ENCODE measurements at regions not wholly inside any gene's neighbourhood (a gene's known extent, or its start where the extent isn't known, plus 50 kb on each side); places are given as distances from the start of the nearest gene placed in this dataset.

DNA sequence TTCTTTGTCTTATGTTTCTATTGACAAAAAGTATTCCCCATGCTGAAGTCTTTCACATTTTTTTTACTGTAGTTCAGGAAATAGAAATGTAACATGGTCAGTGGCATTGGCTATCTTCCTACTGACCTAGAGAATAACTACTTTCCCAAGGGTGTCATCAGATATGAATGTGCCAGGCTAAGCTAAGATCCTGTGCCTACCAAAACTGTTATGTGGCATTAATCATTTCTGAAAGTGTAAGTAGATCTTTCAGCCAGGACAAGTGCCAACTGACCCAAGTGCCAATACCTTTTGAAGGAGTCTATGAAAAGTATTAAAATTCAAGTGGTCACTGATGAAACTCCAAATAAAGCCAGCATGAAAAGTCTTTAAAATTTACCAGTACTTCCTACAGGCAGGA, 165.3 kb downstream of the TNFSF18 start:
- ATAC-seq (no peak), DNase-seq (ENCODE audit: low spot score) (no peak)
- TF ChIP-seq, protein P1, sequence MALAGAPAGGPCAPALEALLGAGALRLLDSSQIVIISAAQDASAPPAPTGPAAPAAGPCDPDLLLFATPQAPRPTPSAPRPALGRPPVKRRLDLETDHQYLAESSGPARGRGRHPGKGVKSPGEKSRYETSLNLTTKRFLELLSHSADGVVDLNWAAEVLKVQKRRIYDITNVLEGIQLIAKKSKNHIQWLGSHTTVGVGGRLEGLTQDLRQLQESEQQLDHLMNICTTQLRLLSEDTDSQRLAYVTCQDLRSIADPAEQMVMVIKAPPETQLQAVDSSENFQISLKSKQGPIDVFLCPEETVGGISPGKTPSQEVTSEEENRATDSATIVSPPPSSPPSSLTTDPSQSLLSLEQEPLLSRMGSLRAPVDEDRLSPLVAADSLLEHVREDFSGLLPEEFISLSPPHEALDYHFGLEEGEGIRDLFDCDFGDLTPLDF (CRISPR knock-in tag; IDR thresholded peaks at IDR 0.05), result no peak
- TF ChIP-seq, protein P2, sequence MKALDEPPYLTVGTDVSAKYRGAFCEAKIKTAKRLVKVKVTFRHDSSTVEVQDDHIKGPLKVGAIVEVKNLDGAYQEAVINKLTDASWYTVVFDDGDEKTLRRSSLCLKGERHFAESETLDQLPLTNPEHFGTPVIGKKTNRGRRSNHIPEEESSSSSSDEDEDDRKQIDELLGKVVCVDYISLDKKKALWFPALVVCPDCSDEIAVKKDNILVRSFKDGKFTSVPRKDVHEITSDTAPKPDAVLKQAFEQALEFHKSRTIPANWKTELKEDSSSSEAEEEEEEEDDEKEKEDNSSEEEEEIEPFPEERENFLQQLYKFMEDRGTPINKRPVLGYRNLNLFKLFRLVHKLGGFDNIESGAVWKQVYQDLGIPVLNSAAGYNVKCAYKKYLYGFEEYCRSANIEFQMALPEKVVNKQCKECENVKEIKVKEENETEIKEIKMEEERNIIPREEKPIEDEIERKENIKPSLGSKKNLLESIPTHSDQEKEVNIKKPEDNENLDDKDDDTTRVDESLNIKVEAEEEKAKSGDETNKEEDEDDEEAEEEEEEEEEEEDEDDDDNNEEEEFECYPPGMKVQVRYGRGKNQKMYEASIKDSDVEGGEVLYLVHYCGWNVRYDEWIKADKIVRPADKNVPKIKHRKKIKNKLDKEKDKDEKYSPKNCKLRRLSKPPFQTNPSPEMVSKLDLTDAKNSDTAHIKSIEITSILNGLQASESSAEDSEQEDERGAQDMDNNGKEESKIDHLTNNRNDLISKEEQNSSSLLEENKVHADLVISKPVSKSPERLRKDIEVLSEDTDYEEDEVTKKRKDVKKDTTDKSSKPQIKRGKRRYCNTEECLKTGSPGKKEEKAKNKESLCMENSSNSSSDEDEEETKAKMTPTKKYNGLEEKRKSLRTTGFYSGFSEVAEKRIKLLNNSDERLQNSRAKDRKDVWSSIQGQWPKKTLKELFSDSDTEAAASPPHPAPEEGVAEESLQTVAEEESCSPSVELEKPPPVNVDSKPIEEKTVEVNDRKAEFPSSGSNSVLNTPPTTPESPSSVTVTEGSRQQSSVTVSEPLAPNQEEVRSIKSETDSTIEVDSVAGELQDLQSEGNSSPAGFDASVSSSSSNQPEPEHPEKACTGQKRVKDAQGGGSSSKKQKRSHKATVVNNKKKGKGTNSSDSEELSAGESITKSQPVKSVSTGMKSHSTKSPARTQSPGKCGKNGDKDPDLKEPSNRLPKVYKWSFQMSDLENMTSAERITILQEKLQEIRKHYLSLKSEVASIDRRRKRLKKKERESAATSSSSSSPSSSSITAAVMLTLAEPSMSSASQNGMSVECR (CRISPR knock-in tag; IDR thresholded peaks at IDR 0.05; ENCODE audit: borderline replicate concordance), result no peak
- TF ChIP-seq ZBTB21 (CRISPR knock-in tag; IDR thresholded peaks at IDR 0.05; ENCODE audit: borderline replicate concordance) (no peak), ZNF219 (CRISPR knock-in tag; IDR thresholded peaks at IDR 0.05; ENCODE audit: borderline replicate concordance) (no peak), ZNF232 (CRISPR knock-in tag; IDR thresholded peaks at IDR 0.05) (no peak), NR1H2 (CRISPR knock-in tag; IDR thresholded peaks at IDR 0.05) (no peak), CREM (CRISPR knock-in tag; IDR thresholded peaks at IDR 0.05) (no peak), ZNF138 (CRISPR knock-in tag; conservative IDR thresholded peaks at IDR 0.05) (no peak)
- TF ChIP-seq, protein P3, sequence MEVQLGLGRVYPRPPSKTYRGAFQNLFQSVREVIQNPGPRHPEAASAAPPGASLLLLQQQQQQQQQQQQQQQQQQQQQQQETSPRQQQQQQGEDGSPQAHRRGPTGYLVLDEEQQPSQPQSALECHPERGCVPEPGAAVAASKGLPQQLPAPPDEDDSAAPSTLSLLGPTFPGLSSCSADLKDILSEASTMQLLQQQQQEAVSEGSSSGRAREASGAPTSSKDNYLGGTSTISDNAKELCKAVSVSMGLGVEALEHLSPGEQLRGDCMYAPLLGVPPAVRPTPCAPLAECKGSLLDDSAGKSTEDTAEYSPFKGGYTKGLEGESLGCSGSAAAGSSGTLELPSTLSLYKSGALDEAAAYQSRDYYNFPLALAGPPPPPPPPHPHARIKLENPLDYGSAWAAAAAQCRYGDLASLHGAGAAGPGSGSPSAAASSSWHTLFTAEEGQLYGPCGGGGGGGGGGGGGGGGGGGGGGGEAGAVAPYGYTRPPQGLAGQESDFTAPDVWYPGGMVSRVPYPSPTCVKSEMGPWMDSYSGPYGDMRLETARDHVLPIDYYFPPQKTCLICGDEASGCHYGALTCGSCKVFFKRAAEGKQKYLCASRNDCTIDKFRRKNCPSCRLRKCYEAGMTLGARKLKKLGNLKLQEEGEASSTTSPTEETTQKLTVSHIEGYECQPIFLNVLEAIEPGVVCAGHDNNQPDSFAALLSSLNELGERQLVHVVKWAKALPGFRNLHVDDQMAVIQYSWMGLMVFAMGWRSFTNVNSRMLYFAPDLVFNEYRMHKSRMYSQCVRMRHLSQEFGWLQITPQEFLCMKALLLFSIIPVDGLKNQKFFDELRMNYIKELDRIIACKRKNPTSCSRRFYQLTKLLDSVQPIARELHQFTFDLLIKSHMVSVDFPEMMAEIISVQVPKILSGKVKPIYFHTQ (CRISPR knock-in tag; IDR thresholded peaks at IDR 0.05), result no peak
- TF ChIP-seq, protein P4, sequence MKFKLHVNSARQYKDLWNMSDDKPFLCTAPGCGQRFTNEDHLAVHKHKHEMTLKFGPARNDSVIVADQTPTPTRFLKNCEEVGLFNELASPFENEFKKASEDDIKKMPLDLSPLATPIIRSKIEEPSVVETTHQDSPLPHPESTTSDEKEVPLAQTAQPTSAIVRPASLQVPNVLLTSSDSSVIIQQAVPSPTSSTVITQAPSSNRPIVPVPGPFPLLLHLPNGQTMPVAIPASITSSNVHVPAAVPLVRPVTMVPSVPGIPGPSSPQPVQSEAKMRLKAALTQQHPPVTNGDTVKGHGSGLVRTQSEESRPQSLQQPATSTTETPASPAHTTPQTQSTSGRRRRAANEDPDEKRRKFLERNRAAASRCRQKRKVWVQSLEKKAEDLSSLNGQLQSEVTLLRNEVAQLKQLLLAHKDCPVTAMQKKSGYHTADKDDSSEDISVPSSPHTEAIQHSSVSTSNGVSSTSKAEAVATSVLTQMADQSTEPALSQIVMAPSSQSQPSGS (CRISPR knock-in tag; IDR thresholded peaks at IDR 0.05; ENCODE audit: borderline replicate concordance, low read depth), result no peak
- TF ChIP-seq, protein P5, sequence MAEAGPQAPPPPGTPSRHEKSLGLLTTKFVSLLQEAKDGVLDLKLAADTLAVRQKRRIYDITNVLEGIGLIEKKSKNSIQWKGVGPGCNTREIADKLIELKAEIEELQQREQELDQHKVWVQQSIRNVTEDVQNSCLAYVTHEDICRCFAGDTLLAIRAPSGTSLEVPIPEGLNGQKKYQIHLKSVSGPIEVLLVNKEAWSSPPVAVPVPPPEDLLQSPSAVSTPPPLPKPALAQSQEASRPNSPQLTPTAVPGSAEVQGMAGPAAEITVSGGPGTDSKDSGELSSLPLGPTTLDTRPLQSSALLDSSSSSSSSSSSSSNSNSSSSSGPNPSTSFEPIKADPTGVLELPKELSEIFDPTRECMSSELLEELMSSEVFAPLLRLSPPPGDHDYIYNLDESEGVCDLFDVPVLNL (CRISPR knock-in tag; IDR thresholded peaks at IDR 0.05; ENCODE audit: borderline replicate concordance, low read depth), result no peak
- TF ChIP-seq, protein P6, sequence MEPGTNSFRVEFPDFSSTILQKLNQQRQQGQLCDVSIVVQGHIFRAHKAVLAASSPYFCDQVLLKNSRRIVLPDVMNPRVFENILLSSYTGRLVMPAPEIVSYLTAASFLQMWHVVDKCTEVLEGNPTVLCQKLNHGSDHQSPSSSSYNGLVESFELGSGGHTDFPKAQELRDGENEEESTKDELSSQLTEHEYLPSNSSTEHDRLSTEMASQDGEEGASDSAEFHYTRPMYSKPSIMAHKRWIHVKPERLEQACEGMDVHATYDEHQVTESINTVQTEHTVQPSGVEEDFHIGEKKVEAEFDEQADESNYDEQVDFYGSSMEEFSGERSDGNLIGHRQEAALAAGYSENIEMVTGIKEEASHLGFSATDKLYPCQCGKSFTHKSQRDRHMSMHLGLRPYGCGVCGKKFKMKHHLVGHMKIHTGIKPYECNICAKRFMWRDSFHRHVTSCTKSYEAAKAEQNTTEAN (CRISPR knock-in tag; IDR thresholded peaks at IDR 0.05), result no peak
- TF ChIP-seq, protein P7, sequence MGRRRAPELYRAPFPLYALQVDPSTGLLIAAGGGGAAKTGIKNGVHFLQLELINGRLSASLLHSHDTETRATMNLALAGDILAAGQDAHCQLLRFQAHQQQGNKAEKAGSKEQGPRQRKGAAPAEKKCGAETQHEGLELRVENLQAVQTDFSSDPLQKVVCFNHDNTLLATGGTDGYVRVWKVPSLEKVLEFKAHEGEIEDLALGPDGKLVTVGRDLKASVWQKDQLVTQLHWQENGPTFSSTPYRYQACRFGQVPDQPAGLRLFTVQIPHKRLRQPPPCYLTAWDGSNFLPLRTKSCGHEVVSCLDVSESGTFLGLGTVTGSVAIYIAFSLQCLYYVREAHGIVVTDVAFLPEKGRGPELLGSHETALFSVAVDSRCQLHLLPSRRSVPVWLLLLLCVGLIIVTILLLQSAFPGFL (CRISPR knock-in tag; IDR thresholded peaks at IDR 0.05; ENCODE audit: borderline replicate concordance), result no peak
- POLR2A ChIA-PET, result no interaction called here
- H3K4me3 Mint-ChIP-seq, result no peak overlapping the region
- peaks cover 12% of the 10 kb centered on the region for H3K9me3 Mint-ChIP-seq
- H3K36me3 Mint-ChIP-seq, result no peaks in the 10 kb centered on the region
- peaks cover 13% of the 10 kb centered on the region for H3K4me1 Mint-ChIP-seq
- CTCF ChIA-PET, result no interaction called here
- H3K27ac Mint-ChIP-seq, result no peak overlapping the region
- H3K27me3 Mint-ChIP-seq (ENCODE audit: low read depth), result peaks cover 3% of the 10 kb centered on the region; the same call in 1 of the 2 replicates
